ENCODE measurements at regions not wholly inside any gene's neighbourhood (a gene's known extent, or its start where the extent isn't known, plus 50 kb on each side); places are given as distances from the start of the nearest gene placed in this dataset.

GRCh38 chr10:2108496-2108895, 371.2 kb upstream of the ADARB2 start:
- Histone ChIP-seq H3K36me3 (no peaks in the 10 kb centered on the region), H3K27ac (no peak overlapping the region), H3K9me3 (no peaks in the 10 kb centered on the region), H3K4me3 (no peak overlapping the region), H3K27me3 (no peaks in the 10 kb centered on the region), H3K4me1 (no peaks in the 10 kb centered on the region)
- intact Hi-C loops (cut with DNase I; ENCODE audit: low total_unique reads) (no loop called here), in situ Hi-C loops (cut with MboI; ENCODE audit: low pct_ligation_motif_present in 1 of 4, low pct_unique_long_range_greater_than_20kb in 1 of 4, low sequenced_read_pairs in 3 of 4) (no loop called here)
- TF ChIP-seq POLR2A (IDR thresholded peaks at IDR 0.05) (no peak), CTCF (IDR thresholded peaks at IDR 0.05) (no peak), POLR2AphosphoS5 (IDR thresholded peaks at IDR 0.05) (no peak), EP300 (IDR thresholded peaks at IDR 0.05; ENCODE audit: low read depth) (no peak)
- DNase-seq: no peak
- 86% methylated on average over 1 of the region's 1 CpG; no CpG with 5 or more reads in 1 of the 2 donors for WGBS, 2 donors (ENCODE audit: low coverage in 1 of 2)

GRCh38 chr10:2106641-2107040, 369.3 kb upstream of the ADARB2 start:
- no peaks in the 10 kb centered on the region for H3K27me3 ChIP-seq
- H3K27ac ChIP-seq: no peak overlapping the region
- intact Hi-C loops (cut with DNase I; ENCODE audit: low total_unique reads) (no loop called here), in situ Hi-C loops (cut with MboI; ENCODE audit: low pct_ligation_motif_present in 1 of 4, low pct_unique_long_range_greater_than_20kb in 1 of 4, low sequenced_read_pairs in 3 of 4) (no loop called here)
- TF ChIP-seq POLR2A (IDR thresholded peaks at IDR 0.05) (no peak), POLR2AphosphoS5 (IDR thresholded peaks at IDR 0.05) (no peak), EP300 (IDR thresholded peaks at IDR 0.05; ENCODE audit: low read depth) (no peak), CTCF (IDR thresholded peaks at IDR 0.05) (no peak)
- H3K36me3 ChIP-seq: no peaks in the 10 kb centered on the region
- no peaks in the 10 kb centered on the region for H3K9me3 ChIP-seq
- no peak for DNase-seq
- H3K4me1 ChIP-seq: no peaks in the 10 kb centered on the region
- WGBS, 2 donors (ENCODE audit: low coverage in 1 of 2): 58 to 69% methylated on average over 2 of the region's 2 CpGs
- no peak overlapping the region for H3K4me3 ChIP-seq

GRCh38 chr10:2099321-2099720, 362.0 kb upstream of the ADARB2 start:
- in situ Hi-C loops (cut with MboI; ENCODE audit: low pct_ligation_motif_present in 1 of 4, low pct_unique_long_range_greater_than_20kb in 1 of 4, low sequenced_read_pairs in 3 of 4): no loop called here
- no peak overlapping the region for H3K27ac ChIP-seq
- H3K36me3 ChIP-seq: no peaks in the 10 kb centered on the region
- TF ChIP-seq EP300 (IDR thresholded peaks at IDR 0.05; ENCODE audit: low read depth): no peak
- no peak for TF ChIP-seq CTCF (IDR thresholded peaks at IDR 0.05)
- TF ChIP-seq POLR2AphosphoS5 (IDR thresholded peaks at IDR 0.05): no peak
- TF ChIP-seq POLR2A (IDR thresholded peaks at IDR 0.05): no peak
- 88 to 89% methylated on average over 12 to 16 of the region's 16 CpGs for WGBS, 2 donors (ENCODE audit: low coverage in 1 of 2)
- H3K27me3 ChIP-seq: no peaks in the 10 kb centered on the region
- intact Hi-C loops (cut with DNase I; ENCODE audit: low total_unique reads): no loop called here
- no peaks in the 10 kb centered on the region for H3K9me3 ChIP-seq
- no peaks in the 10 kb centered on the region for H3K4me1 ChIP-seq
- H3K4me3 ChIP-seq: no peak overlapping the region
- no peak for DNase-seq

- no peak for TF ChIP-seq POLR2A (IDR thresholded peaks at IDR 0.05)
These were observed 360.6 kb upstream of the ADARB2 start for GRCh38 chr10:2097937-2098336.

DNA sequence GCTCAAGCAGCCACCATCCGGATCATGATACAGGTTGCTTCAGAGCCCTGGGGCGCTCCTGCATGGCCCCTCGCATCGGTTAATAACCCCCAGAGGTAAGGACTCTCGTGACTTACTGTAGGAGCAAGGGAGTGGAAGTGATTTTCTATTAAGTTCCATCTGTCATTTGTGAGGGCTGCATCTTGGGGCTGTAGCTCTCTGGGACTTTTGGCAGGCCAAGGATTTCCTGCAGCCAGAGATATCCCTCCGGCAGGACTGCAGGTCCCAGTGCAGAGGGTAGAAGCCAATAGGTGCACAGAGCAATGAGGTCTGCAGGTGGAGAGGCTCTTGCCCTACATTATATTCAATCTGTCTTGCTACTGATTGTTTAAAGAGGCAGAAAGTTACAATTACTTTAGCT, 356.8 kb upstream of the ADARB2 start:
- WGBS, 2 donors (ENCODE audit: low coverage in 1 of 2): 64 to 79% methylated on average over 5 to 6 of the region's 6 CpGs

More at GRCh38 chr10:2097937-2098336, 360.6 kb upstream of the ADARB2 start:
- Histone ChIP-seq H3K36me3 (no peaks in the 10 kb centered on the region), H3K4me3 (no peak overlapping the region), H3K4me1 (no peaks in the 10 kb centered on the region), H3K27me3 (no peaks in the 10 kb centered on the region), H3K27ac (no peak overlapping the region), H3K9me3 (no peaks in the 10 kb centered on the region)
- in situ Hi-C loops (cut with MboI; ENCODE audit: low pct_ligation_motif_present in 1 of 4, low pct_unique_long_range_greater_than_20kb in 1 of 4, low sequenced_read_pairs in 3 of 4): no loop called here
- intact Hi-C loops (cut with DNase I; ENCODE audit: low total_unique reads): no loop called here
- WGBS, 2 donors (ENCODE audit: low coverage in 1 of 2): 89% methylated on average over 3 to 10 of the region's 10 CpGs
- DNase-seq: no peak

More for the DNA sequence above, 356.8 kb upstream of the ADARB2 start:
- H3K4me3 ChIP-seq: no peak overlapping the region
- H3K9me3 ChIP-seq: no peaks in the 10 kb centered on the region
- intact Hi-C loops (cut with DNase I; ENCODE audit: low total_unique reads): no loop called here
- no peaks in the 10 kb centered on the region for H3K36me3 ChIP-seq
- no peak for DNase-seq
- no peaks in the 10 kb centered on the region for H3K27me3 ChIP-seq
- in situ Hi-C loops (cut with MboI; ENCODE audit: low pct_ligation_motif_present in 1 of 4, low pct_unique_long_range_greater_than_20kb in 1 of 4, low sequenced_read_pairs in 3 of 4): no loop called here
- H3K4me1 ChIP-seq: no peaks in the 10 kb centered on the region
- no peak overlapping the region for H3K27ac ChIP-seq
- TF ChIP-seq CTCF (IDR thresholded peaks at IDR 0.05): no peak
- no peak for TF ChIP-seq POLR2AphosphoS5 (IDR thresholded peaks at IDR 0.05)
- TF ChIP-seq EP300 (IDR thresholded peaks at IDR 0.05; ENCODE audit: low read depth): no peak
- TF ChIP-seq POLR2A (IDR thresholded peaks at IDR 0.05): no peak
